HG03460 (cell line): ENCODE measurements at regions not wholly inside any gene's neighbourhood (a gene's known extent, or its start where the extent isn't known, plus 50 kb on each side); places are given as distances from the start of the nearest gene placed in this dataset.

Experiments
- ATAC-seq: cut with Tn5 transposase; IDR thresholded peaks from one replicate; pipeline ENCODE4 v1.9.1; 2021; ENCODE audit not compliant: unreplicated experiment

- no peak for ATAC-seq
Measured at GRCh38 chr13:107866032-107866940, 349.1 kb downstream of the LIG4 start.

DNA sequence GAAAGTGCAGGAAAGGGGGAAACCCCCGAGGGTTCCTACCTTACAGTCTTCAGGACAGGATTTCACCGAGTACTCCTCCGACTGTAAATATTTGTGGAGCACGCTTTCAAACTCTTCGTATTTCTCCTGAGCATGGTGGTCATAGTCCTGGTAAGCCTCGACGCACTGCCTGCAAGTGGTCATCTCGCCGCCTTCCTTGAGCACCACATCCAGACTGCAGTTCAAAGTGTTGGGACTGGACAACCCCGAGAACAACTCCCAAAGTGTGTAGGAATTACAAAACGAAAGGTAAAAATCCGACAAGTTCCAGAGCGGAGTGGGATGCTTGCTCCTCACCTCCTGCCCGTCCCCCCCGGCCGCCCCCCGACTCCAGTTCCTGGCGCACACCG, 349.7 kb downstream of the LIG4 start:
- no peak for ATAC-seq

GRCh38 chr13:107865318-107865575, 350.1 kb downstream of the LIG4 start:
- ATAC-seq = no peak

DNA sequence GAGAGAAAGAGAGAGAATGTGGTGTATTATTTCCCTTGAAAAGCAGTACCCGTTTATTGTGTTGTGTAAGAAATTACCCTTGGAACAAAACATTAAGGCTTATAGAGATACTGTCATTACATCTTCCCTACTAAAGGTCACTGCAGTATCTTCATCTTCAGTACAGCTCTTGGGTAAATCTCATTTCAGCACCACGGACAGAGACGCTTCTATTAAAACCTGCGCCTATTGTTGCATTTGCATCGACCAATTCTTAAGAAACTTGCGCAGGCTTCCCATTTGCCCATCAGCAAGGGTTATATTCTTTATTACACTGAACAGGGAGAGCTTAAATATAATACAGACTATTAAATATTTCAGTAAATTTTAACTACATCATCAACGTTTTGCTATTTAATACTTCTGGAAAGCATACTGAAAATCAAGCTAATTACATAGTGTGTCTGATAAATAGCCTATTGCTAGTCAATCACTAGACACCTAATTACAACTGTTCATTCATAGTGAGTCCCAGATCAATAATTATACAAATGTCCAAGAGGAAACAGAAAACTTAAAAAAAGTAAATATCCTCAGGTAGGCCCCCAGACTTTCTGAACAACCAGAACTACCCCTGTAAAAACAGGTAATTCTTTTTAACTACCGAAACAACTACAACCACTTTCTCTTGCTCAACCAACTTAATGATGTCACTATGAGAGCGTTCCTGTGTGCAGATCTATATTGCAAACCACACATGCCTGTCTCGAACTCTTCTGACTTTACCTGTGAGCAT, 350.6 kb downstream of the LIG4 start:
- no peak for ATAC-seq

DNA sequence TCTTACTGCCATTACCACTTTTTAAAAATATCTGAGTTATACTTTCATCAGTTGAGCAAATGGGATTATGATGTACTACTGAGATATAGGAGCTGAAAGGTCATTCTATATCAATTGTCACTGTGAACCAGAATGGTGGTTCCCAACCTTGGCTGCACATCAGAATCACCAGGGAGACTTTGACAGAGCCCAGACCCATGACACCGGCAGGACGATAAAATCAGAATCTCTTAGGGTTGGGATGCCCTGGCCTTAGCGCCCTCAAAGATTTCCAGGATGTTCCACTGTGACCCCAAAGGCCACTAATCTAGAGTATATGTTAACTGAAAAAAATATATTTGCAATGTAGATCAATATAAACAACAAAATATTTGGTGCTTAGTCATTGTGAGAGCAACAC, 355.1 kb downstream of the LIG4 start:
- no peak for ATAC-seq

DNA sequence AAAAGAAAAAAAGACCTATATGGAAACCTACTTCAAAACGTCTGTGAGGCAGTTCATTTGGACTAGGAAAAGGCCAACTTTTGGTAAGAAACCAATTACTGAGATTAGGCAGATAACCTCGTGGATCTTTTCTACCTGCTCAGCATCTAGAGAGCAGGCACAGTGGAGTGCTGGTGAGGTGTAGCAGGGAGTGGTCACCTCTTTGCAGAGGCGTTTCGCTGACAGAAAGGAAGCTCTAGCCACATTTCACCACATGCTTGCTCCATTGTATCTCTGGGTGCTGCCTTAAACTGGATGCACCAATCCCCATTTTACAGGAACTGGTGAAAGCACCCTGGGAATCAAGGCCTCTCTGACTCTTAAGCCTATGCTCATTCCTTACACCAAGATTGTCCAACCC, 360.5 kb downstream of the LIG4 start:
- no peak for ATAC-seq

- ATAC-seq = no peak
Measured at GRCh38 chr13:107852072-107852471, 363.3 kb downstream of the LIG4 start.

GRCh38 chr13:107851670-107852069, 363.7 kb downstream of the LIG4 start:
- ATAC-seq = no peak

- no peak for ATAC-seq
Measured at GRCh38 chr13:107847406-107847805, 367.9 kb downstream of the LIG4 start.

- ATAC-seq = no peak
Measured at GRCh38 chr13:107846642-107847041, 368.7 kb downstream of the LIG4 start.

GRCh38 chr13:107845911-107846310, 369.4 kb downstream of the LIG4 start:
- no peak for ATAC-seq

DNA sequence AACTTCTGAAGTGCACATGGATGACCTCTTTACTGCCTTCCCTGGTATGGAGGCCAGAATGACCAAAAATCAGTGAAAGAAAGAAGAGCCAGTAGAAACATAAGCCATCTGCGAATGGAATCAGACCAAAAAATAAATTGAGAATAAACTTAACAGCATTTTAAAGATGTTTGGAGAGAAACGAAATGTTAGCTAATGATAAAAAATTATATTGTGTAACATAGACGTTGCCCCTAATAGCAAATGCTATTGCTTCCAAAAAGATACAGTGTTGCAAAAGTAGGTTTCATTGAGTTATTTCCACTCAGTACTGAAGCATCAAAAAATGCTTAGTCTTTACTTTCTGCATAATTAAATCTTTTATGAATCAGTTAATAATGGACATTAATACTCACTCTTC, 371.7 kb downstream of the LIG4 start:
- no peak for ATAC-seq

- no peak for ATAC-seq
Measured at GRCh38 chr13:107843281-107843680, 372.1 kb downstream of the LIG4 start.

GRCh38 chr13:107842562-107843180, 372.7 kb downstream of the LIG4 start:
- ATAC-seq = no peak

GRCh38 chr13:107838588-107839161, 376.7 kb downstream of the LIG4 start:
- no peak for ATAC-seq

DNA sequence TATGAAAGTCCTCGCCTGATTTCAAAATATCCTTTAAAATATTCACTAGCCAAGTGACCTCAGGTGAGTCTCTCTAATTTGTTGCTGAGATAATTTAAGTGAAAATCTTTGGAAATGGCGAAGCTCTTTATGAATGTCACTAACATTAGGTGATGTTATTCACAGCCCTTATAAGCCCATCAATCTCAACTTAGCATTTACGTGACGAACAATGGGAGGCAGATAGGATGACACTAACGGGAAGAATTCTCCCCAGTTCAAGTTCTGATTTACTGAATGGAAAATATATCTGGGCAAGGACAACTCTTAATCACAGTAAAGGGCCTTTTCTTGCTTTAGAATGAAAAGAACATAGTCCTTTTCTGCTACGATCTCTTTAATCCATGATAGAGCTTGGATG, 378.7 kb downstream of the LIG4 start:
- no peak for ATAC-seq

- peak; percentile 73 for ATAC-seq
Measured at GRCh38 chr13:107835339-107836018, 379.9 kb downstream of the LIG4 start.

GRCh38 chr13:107834717-107835116, 380.6 kb downstream of the LIG4 start:
- no peak for ATAC-seq

DNA sequence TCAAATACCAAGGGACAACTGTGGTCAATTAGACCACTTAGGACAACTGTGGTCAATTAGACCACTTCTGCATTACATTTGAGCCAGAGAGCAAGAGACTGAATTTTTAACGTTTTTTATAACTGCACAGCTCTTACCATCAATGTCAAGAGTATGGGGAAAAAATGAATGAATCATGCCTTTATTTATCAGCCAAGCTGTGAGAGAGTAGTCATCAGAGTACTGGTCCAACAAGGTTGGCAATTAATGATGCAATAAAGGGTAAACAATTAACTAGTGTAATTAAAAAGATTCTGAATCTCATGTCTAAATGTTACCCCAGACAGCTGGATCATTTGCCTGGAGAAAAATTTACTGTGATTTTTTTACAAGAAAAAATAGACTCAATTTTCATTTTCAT, 381.1 kb downstream of the LIG4 start:
- ATAC-seq = no peak

DNA sequence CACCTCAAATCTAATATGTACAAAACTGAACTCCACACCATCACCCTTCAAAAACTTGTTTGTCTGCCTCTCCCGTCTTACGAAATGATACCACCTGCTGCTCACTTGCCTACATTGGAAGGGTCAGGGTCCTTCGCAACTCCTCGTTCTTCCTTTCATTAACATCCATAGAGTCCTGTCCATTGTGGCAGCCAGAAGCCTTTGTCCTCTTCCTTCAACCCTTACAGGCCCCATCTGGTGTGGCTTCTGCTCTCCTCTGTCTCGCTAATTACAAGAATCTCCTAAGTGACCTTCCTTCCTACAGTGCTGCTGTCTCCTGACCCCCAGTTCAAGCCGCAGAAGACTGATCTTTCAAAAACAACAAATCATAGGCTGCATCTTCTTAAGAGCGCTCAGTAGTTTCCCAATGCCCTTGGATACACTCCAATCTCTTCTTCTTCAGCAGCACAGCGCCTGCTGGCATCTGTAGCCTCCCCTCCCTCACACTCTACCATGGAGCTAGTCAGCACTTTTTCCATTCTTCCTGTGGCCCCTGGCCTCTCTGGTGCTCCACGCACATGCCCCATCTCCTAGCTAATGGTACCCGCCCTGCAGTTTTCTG, 382.7 kb downstream of the LIG4 start:
- ATAC-seq = no peak

DNA sequence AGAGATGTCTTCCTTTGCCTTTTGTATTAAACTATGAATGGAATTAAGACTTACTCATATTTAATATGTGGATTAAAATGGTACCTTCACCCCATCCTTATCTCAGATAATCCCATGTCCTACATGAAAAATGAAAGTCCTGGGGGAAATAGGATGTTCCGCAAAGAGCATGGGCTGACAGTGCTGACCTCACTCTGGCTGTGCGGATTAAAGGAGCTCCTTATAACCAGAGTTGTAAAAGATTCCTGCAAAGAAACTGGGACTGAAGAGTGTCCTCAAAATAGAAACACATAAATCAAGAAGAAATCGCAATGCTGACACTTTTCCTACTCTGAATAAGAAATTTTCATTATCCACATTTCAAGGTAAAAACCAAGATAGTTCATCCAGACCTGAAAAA, 384.5 kb downstream of the LIG4 start:
- no peak for ATAC-seq
